Neural cell (in vitro differentiated cells): ENCODE measurements at regions not wholly inside any gene's neighbourhood (a gene's known extent, or its start where the extent isn't known, plus 50 kb on each side); places are given as distances from the start of the nearest gene placed in this dataset.

Experiments
- H2AFZ ChIP-seq: fragments of 200-600, 300-800 bp; sonication (generic), shearing (Covaris generic); 2 replicates; pipeline ENCODE4 v1.6.0; 2014; ENCODE audit warnings: low read depth, mild to moderate bottlenecking, antibody characterized with exemption, low read length, moderate library complexity
- H3F3A ChIP-seq: fragments of 200-600 bp; shearing (Covaris generic); 2 replicates; pipeline ENCODE4 v1.6.1; 2016; ENCODE audit warnings: mild to moderate bottlenecking, moderate library complexity, mixed read lengths, antibody characterized with exemption, low read length; ENCODE audit not compliant: insufficient read depth, poor library complexity, severe bottlenecking
- H3K27ac ChIP-seq: fragments of 200-600, 300-800 bp; sonication (generic), shearing (Covaris generic); 2 replicates; pipeline ENCODE4 v1.5.1; 2014; ENCODE audit warnings: mild to moderate bottlenecking, low read length, moderate library complexity
- H3K27me3 ChIP-seq: fragments of 300-800, 200-600 bp; sonication (generic), shearing (Covaris generic); 2 replicates; pipeline ENCODE4 v1.6.0; 2014; ENCODE audit warnings: mild to moderate bottlenecking, low read depth, low read length, moderate library complexity; ENCODE audit not compliant: insufficient read depth
- H3K36me3 ChIP-seq: fragments of 300-800, 200-600 bp; sonication (generic), shearing (Covaris generic); 2 replicates; pipeline ENCODE4 v1.5.1; 2014; ENCODE audit warnings: mild to moderate bottlenecking, antibody characterized with exemption, low read length, moderate library complexity; ENCODE audit not compliant: insufficient read depth
- H3K4me2 ChIP-seq: fragments of 300-800, 200-600 bp; sonication (generic), shearing (Covaris generic); 2 replicates; pipeline ENCODE4 v1.6.0; 2014; ENCODE audit warnings: mild to moderate bottlenecking, low read length
- H3K4me3 ChIP-seq: fragments of 300-800, 200-600 bp; sonication (generic), shearing (Covaris generic); 2 replicates; pipeline ENCODE4 v1.5.1; 2014; ENCODE audit warnings: mild to moderate bottlenecking, low read length, moderate library complexity
- H3K79me2 ChIP-seq: fragments of 200-600 bp; shearing (Covaris generic); replicated peaks from 2 replicates; pipeline ENCODE4 v1.6.0; 2014; ENCODE audit warnings: mild to moderate bottlenecking, low read length, moderate library complexity; ENCODE audit not compliant: insufficient read depth
- H3K9ac ChIP-seq: fragments of 300-800, 200-600 bp; sonication (generic), shearing (Covaris generic); 2 replicates; pipeline ENCODE4 v1.6.1; 2016; ENCODE audit warnings: mild to moderate bottlenecking, low read length, mixed read lengths
- H3K9me2 ChIP-seq: fragments of 200-600 bp; shearing (Covaris generic); 2 replicates; pipeline ENCODE4 v1.6.1; 2016; ENCODE audit warnings: mild to moderate bottlenecking, low read length, mixed read lengths; ENCODE audit not compliant: insufficient read depth
- H3K9me3 ChIP-seq: fragments of 200-600, 300-800 bp; sonication (generic), shearing (Covaris generic); 2 replicates; pipeline ENCODE4 v1.6.1; 2016; ENCODE audit warnings: mild to moderate bottlenecking, mixed run types, low read length, moderate library complexity, mixed read lengths
- H4K20me1 ChIP-seq: fragments of 200-600 bp; shearing (Covaris generic); 2 replicates; pipeline ENCODE4 v1.6.1; 2016; ENCODE audit warnings: mild to moderate bottlenecking, mixed run types; ENCODE audit not compliant: insufficient read depth
- EP300 ChIP-seq: fragments of 450-650 bp; conservative IDR thresholded peaks from 2 replicates; pipeline ENCODE4 v1.6.1; 2014; ENCODE audit warnings: antibody characterized with exemption, mild to moderate bottlenecking, moderate library complexity; ENCODE audit not compliant: poor library complexity, severe bottlenecking
- EZH2 ChIP-seq: fragments of 200-600, 300-800 bp; shearing (Covaris generic), sonication (generic); IDR thresholded peaks from 2 replicates; pipeline ENCODE4 v1.6.1; 2014; ENCODE audit warnings: antibody characterized with exemption, low read length, borderline replicate concordance, mild to moderate bottlenecking; ENCODE audit not compliant: insufficient read depth, poor library complexity, severe bottlenecking
- MXI1 ChIP-seq: fragments of 450-650 bp; conservative IDR thresholded peaks from 2 replicates; pipeline ENCODE4 v1.6.1; 2014; ENCODE audit warnings: antibody characterized with exemption, mild to moderate bottlenecking; ENCODE audit not compliant: poor library complexity, severe bottlenecking
- POLR2AphosphoS5 ChIP-seq: IDR thresholded peaks from 2 replicates; pipeline ENCODE4 v1.6.1; 2012
- RAD21 ChIP-seq: fragments of 450-650 bp; conservative IDR thresholded peaks from 2 replicates; pipeline ENCODE4 v1.6.1; 2014; ENCODE audit warnings: antibody characterized with exemption, mild to moderate bottlenecking, moderate library complexity
- REST ChIP-seq: IDR thresholded peaks from 2 replicates; pipeline ENCODE4 v1.6.1; 2012; ENCODE audit warnings: borderline replicate concordance
- SMC3 ChIP-seq: fragments of 450-650 bp; conservative IDR thresholded peaks from 2 replicates; pipeline ENCODE4 v1.6.1; 2014; ENCODE audit warnings: antibody characterized with exemption, mild to moderate bottlenecking, moderate library complexity; ENCODE audit not compliant: poor library complexity
- TAF1 ChIP-seq: IDR thresholded peaks from 2 replicates; pipeline ENCODE4 v1.6.1; 2012; ENCODE audit warnings: low read depth
- small RNA-seq, 3 experiments: library from RNA; depleted of rRNA; stranded (forward); fragments of <200 nt; gene quantifications; one replicate each; pipeline ENCODE3, GENCODE V24; 2012

GRCh38 chr6:117215353-117216090 lies 49.8 kb upstream of the VGLL2 start:
- H3K27me3 ChIP-seq = no peaks in the 10 kb centered on the region

More at GRCh38 chr6:117215353-117216090, 49.8 kb upstream of the VGLL2 start:
- Histone ChIP-seq H3K4me2 (no peak overlapping the region), H2AFZ (no peak overlapping the region), H4K20me1 (no peaks in the 10 kb centered on the region), H3K4me3 (no peak overlapping the region), H3K9me2 (no peaks in the 10 kb centered on the region), H3K27ac (no peak overlapping the region), H3F3A (no peaks in the 10 kb centered on the region), H3K9me3 (no peaks in the 10 kb centered on the region), H3K9ac (no peak overlapping the region), H3K36me3 (no peaks in the 10 kb centered on the region), H3K79me2 (no peaks in the 10 kb centered on the region)
- TF ChIP-seq POLR2AphosphoS5 (no peak), MXI1 (no peak), TAF1 (no peak), SMC3 (no peak), EP300 (no peak), REST (no peak), RAD21 (no peak), EZH2 (no peak)

Small RNAs in the stretch of these regions (small RNA-seq; reads per million reads assigned to genes)
- gene RNA5SP214 (0.03 to 0.33 (median 0.03) reads per million in 3 experiments), gene RPS29P13 (0 reads per million in 3 experiments)
